ENCODE measurements at regions not wholly inside any gene's neighbourhood (a gene's known extent, or its start where the extent isn't known, plus 50 kb on each side); places are given as distances from the start of the nearest gene placed in this dataset.

GRCh38 chr11:45560155-45560912 is 105.1 kb downstream of the CHST1 start:
- no peak for TF ChIP-seq CTCF (IDR thresholded peaks at IDR 0.05)
- TF ChIP-seq MYC (IDR thresholded peaks at IDR 0.05; ENCODE audit: borderline replicate concordance, low read length) = no peak
- no peak for TF ChIP-seq ZSCAN20 (CRISPR knock-in tag; IDR thresholded peaks at IDR 0.05)
- TF ChIP-seq POLR2A (IDR thresholded peaks at IDR 0.05; ENCODE audit: low read length) = no peak
- no peak for TF ChIP-seq SMC3 (IDR thresholded peaks at IDR 0.05)
- no peak for TF ChIP-seq RCOR1 (IDR thresholded peaks at IDR 0.05; ENCODE audit: low read depth, low read length)
- no peak for TF ChIP-seq HDAC2 (IDR thresholded peaks at IDR 0.05)
- no peak for TF ChIP-seq JUNB (IDR thresholded peaks at IDR 0.05)
- no peak for TF ChIP-seq RAD21 (conservative IDR thresholded peaks at IDR 0.05 in 1 of 2, IDR thresholded peaks at IDR 0.05 in 1 of 2)
- TF ChIP-seq E2F6 (IDR thresholded peaks at IDR 0.05; ENCODE audit: borderline replicate concordance, low read depth) = no peak
- no peak for TF ChIP-seq NR3C1 (IDR thresholded peaks at IDR 0.05)
